ENCODE measurements at regions not wholly inside any gene's neighbourhood (a gene's known extent, or its start where the extent isn't known, plus 50 kb on each side); places are given as distances from the start of the nearest gene placed in this dataset.

- DNase-seq (ENCODE audit: low read depth in 4 of 4, low spot score in 2 of 4): no peak
Observed at GRCh38 chr9:89234205-89235067, 55.8 kb upstream of the SHC3 start.

- DNase-seq (ENCODE audit: low read depth in 4 of 4, low spot score in 2 of 4): no peak
Observed at GRCh38 chr9:89236955-89237573, 58.4 kb upstream of the SHC3 start.

GRCh38 chr9:89238424-89238823 lies 59.8 kb upstream of the SHC3 start:
- no peak for DNase-seq (ENCODE audit: low read depth in 4 of 4, low spot score in 2 of 4)

- no peak for DNase-seq (ENCODE audit: low read depth in 4 of 4, low spot score in 2 of 4)
Observed at GRCh38 chr9:89243296-89244061, 64.9 kb upstream of the SHC3 start.

GRCh38 chr9:89246840-89247239 lies 64.2 kb upstream of the CKS2 start:
- DNase-seq (ENCODE audit: low read depth in 4 of 4, low spot score in 2 of 4): no peak

GRCh38 chr9:89247431-89248353 lies 63.3 kb upstream of the CKS2 start:
- DNase-seq (ENCODE audit: low read depth in 4 of 4, low spot score in 2 of 4): peak in 1 of 4 donors; percentile 29

GRCh38 chr9:89249001-89249400 lies 62.0 kb upstream of the CKS2 start:
- DNase-seq (ENCODE audit: low read depth in 4 of 4, low spot score in 2 of 4): no peak

- peak in 1 of 4 donors; percentile 24 for DNase-seq (ENCODE audit: low read depth in 4 of 4, low spot score in 2 of 4)
Observed at GRCh38 chr9:89252651-89253267, 58.2 kb upstream of the CKS2 start.

GRCh38 chr9:89254058-89254772 lies 56.8 kb upstream of the CKS2 start:
- DNase-seq (ENCODE audit: low read depth in 4 of 4, low spot score in 2 of 4): no peak

- DNase-seq (ENCODE audit: low read depth in 4 of 4, low spot score in 2 of 4): no peak
Observed at GRCh38 chr9:89254773-89255125, 56.2 kb upstream of the CKS2 start.

- no peak for DNase-seq (ENCODE audit: low read depth in 4 of 4, low spot score in 2 of 4)
Observed at GRCh38 chr9:89256225-89256624, 54.8 kb upstream of the CKS2 start.

- DNase-seq (ENCODE audit: low read depth in 4 of 4, low spot score in 2 of 4): no peak
Observed at GRCh38 chr9:89256642-89257041, 54.4 kb upstream of the CKS2 start.

- no peak for DNase-seq (ENCODE audit: low read depth in 4 of 4, low spot score in 2 of 4)
Observed at GRCh38 chr9:89260525-89260924, 50.5 kb upstream of the CKS2 start.
